HG03354 (cell line): ENCODE measurements at regions not wholly inside any gene's neighbourhood (a gene's known extent, or its start where the extent isn't known, plus 50 kb on each side); places are given as distances from the start of the nearest gene placed in this dataset.
"Not testable (repeated sequence)": the region's sequence is repeated elsewhere in the genome, so short reads cannot be mapped to it uniquely, and the experiment has no call there.

Source experiments
- ATAC-seq: cut with Tn5 transposase; IDR thresholded peaks from one replicate; pipeline ENCODE4 v1.9.1; 2021; ENCODE audit warnings: mild to moderate bottlenecking; ENCODE audit not compliant: unreplicated experiment, poor library complexity, severe bottlenecking

DNA sequence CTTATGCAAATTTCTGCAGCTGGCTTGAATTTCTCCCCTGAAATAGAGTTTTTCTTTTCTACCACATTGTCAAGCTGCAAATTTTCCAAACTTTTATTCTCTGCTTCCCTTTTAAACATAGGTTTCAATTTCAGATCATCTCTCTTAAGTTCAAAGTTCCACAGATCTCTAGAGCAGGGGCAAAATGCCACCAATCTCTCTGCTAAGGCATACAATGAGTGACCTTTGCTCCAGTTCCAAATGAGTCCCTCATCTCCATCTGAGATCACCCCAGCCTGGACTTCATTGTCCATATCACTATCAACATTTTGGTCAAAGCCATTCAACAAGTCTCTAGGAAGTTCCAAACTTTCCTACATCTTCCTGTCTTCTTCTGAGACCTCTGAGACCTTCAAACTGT, 62.3 kb upstream of the DCLK2 start:
- ATAC-seq: not testable (repeated sequence)

DNA sequence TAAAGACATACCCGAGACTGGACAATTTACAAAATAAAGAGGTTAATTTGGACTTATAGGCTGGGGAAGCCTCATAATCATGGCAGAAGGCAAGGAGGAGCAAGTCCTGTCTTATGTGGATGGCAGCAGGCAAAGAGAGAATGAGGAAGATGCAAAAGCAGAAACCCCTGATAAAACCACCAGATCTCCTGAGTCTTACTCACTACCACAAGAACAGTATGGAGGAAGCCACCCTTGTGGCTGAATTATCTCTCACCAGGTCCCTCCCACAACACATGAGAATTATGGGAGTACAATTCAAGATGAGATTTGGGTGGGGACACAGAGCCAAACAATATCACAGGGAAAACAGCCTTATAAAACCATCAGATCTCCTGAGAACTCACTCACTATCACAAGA, 61.6 kb upstream of the DCLK2 start:
- not testable (repeated sequence) for ATAC-seq

DNA sequence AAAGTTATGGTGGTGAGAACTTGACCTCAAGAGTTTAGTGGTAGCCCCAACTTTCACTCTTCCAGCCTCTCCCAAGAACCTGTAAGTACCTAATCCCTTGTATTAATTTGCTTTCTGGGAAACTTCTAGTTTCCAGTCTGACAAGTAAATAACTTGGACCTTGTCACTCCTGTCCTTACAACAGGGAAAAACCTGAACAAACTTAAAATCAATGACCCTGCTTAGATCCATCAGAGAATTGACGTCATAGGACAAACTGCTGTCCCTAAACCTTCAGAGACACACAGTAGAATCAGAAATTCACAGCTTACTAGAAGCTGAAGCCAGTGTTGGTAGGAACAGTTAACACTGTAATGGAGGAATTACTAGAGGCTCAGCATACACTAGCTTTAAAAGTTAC, 60.0 kb upstream of the DCLK2 start:
- no peak for ATAC-seq

DNA sequence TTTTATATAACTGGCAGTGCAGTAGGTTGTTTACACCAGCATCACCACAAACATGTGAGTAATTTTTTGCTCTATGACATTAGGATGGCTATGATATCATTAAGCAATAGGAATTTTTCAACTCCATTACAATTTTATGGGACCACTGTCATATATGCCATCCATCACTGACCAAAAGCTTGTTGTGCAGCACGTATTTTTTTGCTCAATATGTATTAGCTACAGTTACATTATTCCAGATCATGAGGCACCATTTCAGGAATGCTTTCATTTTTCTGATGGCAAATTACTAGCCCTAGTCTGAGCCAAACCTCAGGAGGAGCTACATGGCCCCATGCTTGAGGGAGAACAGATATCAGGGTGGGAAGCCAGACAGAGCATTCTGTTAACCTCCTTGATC, 56.8 kb upstream of the DCLK2 start:
- ATAC-seq: no peak

DNA sequence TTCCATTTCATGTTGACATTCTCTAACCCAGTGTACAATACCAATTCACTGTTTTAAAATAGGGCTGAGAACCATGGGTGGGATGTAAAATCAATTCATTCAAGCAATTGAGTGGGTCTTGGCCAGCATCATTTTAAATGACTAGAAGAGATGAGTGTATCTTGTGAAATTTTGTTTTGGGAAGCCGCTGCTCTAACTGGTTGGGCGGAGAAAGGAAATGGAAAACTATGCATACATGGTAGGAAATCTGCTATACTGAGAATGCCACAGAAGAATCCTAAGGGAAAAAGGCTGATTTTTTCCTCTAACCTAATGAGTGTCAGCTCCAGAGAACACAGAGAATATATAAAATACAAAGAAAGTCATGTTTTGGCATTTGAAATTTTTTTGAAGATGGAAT, 54.8 kb upstream of the DCLK2 start:
- no peak for ATAC-seq

DNA sequence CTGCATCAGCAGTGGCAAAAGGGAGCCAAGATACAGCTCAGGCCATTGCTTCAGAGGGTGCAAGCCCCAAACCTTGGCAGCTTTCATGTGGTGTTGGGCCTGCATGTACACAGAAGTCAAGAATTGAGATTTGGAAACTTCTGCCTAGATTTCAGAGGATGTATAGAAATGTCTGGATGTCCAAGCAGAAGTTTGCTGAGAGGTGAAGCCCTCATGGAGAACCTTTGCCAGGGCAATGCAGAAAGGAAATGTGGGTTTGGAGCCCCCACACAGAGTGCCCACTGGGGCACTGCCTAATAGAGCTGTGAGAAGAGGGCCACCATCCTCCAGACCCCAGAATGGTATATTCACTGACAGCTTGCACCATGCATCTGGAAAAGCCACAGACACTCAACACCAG, 51.3 kb upstream of the DCLK2 start:
- not testable (repeated sequence) for ATAC-seq
